Osteoblast (primary cell): ENCODE measurements at regions not wholly inside any gene's neighbourhood (a gene's known extent, or its start where the extent isn't known, plus 50 kb on each side); places are given as distances from the start of the nearest gene placed in this dataset.

Experiments used
- DNase-seq: peaks from one replicate; pipeline ENCODE4 v3.0.0; 2011; ENCODE audit warnings: low spot score, mixed read lengths; ENCODE audit not compliant: insufficient read length; ENCODE audit errors: missing footprints
- H2AFZ ChIP-seq: 2 replicates; pipeline ENCODE4 v1.6.0; 2011; ENCODE audit warnings: mild to moderate bottlenecking, low read length
- H3K27ac ChIP-seq: 2 replicates; pipeline ENCODE4 v1.5.1; 2011; ENCODE audit warnings: mild to moderate bottlenecking, low read depth, low read length, moderate library complexity
- H3K27me3 ChIP-seq: 2 replicates; pipeline ENCODE4 v1.6.0; 2012; ENCODE audit warnings: mild to moderate bottlenecking, control low read depth, inconsistent platforms, low read length, moderate library complexity; ENCODE audit not compliant: insufficient read depth
- H3K36me3 ChIP-seq: 2 replicates; pipeline ENCODE4 v1.5.1; 2011; ENCODE audit warnings: mild to moderate bottlenecking, low read length, control low read depth, moderate library complexity; ENCODE audit not compliant: insufficient read depth
- H3K4me1 ChIP-seq: 2 replicates; pipeline ENCODE4 v1.5.1; 2011; ENCODE audit warnings: mild to moderate bottlenecking, low read length, control low read depth, moderate library complexity; ENCODE audit not compliant: insufficient read depth
- H3K4me2 ChIP-seq: 2 replicates; pipeline ENCODE4 v1.6.0; 2011; ENCODE audit warnings: mild to moderate bottlenecking, low read length; ENCODE audit not compliant: insufficient read depth
- H3K4me3 ChIP-seq: fragments of 200-600 bp; sonication (generic); 3 replicates; pipeline ENCODE4 v1.5.1; 2012; ENCODE audit warnings: mild to moderate bottlenecking, low read length, inconsistent platforms; ENCODE audit not compliant: insufficient read depth
- H3K79me2 ChIP-seq: 2 replicates; pipeline ENCODE4 v1.6.0; 2012; ENCODE audit warnings: mild to moderate bottlenecking, low read length, control low read depth, inconsistent platforms; ENCODE audit not compliant: insufficient read depth
- H3K9me3 ChIP-seq: 2 replicates; pipeline ENCODE4 v1.5.1; 2011; ENCODE audit warnings: low read depth, low read length, control low read depth
- H4K20me1 ChIP-seq: 2 replicates; pipeline ENCODE4 v1.6.0; 2012; ENCODE audit warnings: mild to moderate bottlenecking, low read length, control low read depth; ENCODE audit not compliant: insufficient read depth
- CTCF ChIP-seq: IDR thresholded peaks from 2 replicates; pipeline ENCODE4 v1.5.1; 2011; ENCODE audit warnings: mild to moderate bottlenecking, low read depth, low read length, moderate library complexity; ENCODE audit errors: extremely low read depth

- H2AFZ ChIP-seq = peak overlapping the region; percentile 73
- no peak overlapping the region for H3K4me2 ChIP-seq
- TF ChIP-seq CTCF = no peak
- no peaks in the 10 kb centered on the region for H3K36me3 ChIP-seq
- H3K4me3 ChIP-seq = no peak overlapping the region
- no peak for DNase-seq
- H3K9me3 ChIP-seq = no peaks in the 10 kb centered on the region
- peaks cover 4% of the 10 kb centered on the region for H3K4me1 ChIP-seq
- H3K27me3 ChIP-seq = no peaks in the 10 kb centered on the region
- H4K20me1 ChIP-seq = no peaks in the 10 kb centered on the region
- H3K79me2 ChIP-seq = no peaks in the 10 kb centered on the region
- no peak overlapping the region for H3K27ac ChIP-seq
Measured at GRCh38 chr5:61622156-61622555, 290.1 kb downstream of the ZSWIM6 start.

- no peak overlapping the region for H2AFZ ChIP-seq
- no peaks in the 10 kb centered on the region for H4K20me1 ChIP-seq
- H3K4me2 ChIP-seq = no peak overlapping the region
- no peak for DNase-seq
- H3K27ac ChIP-seq = no peak overlapping the region
- TF ChIP-seq CTCF = peak; percentile 37
- no peaks in the 10 kb centered on the region for H3K36me3 ChIP-seq
- H3K9me3 ChIP-seq = no peaks in the 10 kb centered on the region
- no peaks in the 10 kb centered on the region for H3K79me2 ChIP-seq
- H3K4me1 ChIP-seq = peaks cover 4% of the 10 kb centered on the region
- H3K4me3 ChIP-seq = no peak overlapping the region
- no peaks in the 10 kb centered on the region for H3K27me3 ChIP-seq
Measured at GRCh38 chr5:61623401-61624069, 291.5 kb downstream of the ZSWIM6 start.

DNA sequence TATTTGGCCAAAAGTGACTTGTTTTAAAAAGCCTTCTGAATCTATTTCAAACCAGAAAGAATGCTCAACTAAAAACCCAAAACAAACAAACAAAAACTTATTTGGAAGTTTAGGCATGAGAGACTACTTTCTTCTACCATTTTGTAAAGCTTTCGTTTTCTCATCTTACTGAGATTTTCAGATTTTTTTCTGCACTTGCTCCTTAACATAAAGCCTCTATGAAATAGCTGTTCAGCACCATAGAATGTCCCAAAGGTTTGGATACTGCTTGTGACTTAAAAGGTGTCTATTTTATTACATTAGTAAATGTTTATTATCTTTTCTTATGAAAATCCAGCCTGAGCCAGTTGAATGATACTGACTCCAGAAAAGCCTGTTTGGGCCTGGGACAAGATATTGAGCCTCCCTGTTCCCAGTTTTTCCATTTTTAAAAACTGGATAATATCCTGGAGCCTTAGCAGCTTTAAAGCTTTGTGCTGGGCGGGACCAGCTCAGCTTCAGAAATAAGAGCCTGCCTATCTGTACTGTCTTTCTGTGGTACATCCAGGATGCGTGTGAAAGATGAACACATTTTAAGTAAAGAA is 292.6 kb downstream of the ZSWIM6 start:
- Histone ChIP-seq H3K4me1 (peaks cover 4% of the 10 kb centered on the region), H3K4me3 (no peak overlapping the region), H3K79me2 (no peaks in the 10 kb centered on the region), H2AFZ (no peak overlapping the region), H3K36me3 (no peaks in the 10 kb centered on the region), H4K20me1 (no peaks in the 10 kb centered on the region), H3K27ac (no peak overlapping the region), H3K4me2 (no peak overlapping the region), H3K27me3 (no peaks in the 10 kb centered on the region), H3K9me3 (no peaks in the 10 kb centered on the region)
- DNase-seq = no peak
- no peak for TF ChIP-seq CTCF

- Histone ChIP-seq H3K79me2 (no peaks in the 10 kb centered on the region), H3K4me3 (peak overlapping the region; percentile 73), H3K4me2 (peak overlapping the region; percentile 82), H2AFZ (peak overlapping the region; percentile 39), H4K20me1 (no peaks in the 10 kb centered on the region), H3K27ac (no peak overlapping the region), H3K36me3 (no peaks in the 10 kb centered on the region), H3K27me3 (no peaks in the 10 kb centered on the region), H3K9me3 (no peaks in the 10 kb centered on the region), H3K4me1 (peaks cover 4% of the 10 kb centered on the region)
- DNase-seq = no peak
- no peak for TF ChIP-seq CTCF
Measured at GRCh38 chr5:61625137-61625561, 293.1 kb downstream of the ZSWIM6 start.
